GM21390 (cell line): ENCODE measurements at regions not wholly inside any gene's neighbourhood (a gene's known extent, or its start where the extent isn't known, plus 50 kb on each side); places are given as distances from the start of the nearest gene placed in this dataset.

ENCODE experiments used
- ATAC-seq: cut with Tn5 transposase; IDR thresholded peaks from one replicate; pipeline ENCODE4 v1.9.1; 2021; ENCODE audit not compliant: unreplicated experiment

DNA sequence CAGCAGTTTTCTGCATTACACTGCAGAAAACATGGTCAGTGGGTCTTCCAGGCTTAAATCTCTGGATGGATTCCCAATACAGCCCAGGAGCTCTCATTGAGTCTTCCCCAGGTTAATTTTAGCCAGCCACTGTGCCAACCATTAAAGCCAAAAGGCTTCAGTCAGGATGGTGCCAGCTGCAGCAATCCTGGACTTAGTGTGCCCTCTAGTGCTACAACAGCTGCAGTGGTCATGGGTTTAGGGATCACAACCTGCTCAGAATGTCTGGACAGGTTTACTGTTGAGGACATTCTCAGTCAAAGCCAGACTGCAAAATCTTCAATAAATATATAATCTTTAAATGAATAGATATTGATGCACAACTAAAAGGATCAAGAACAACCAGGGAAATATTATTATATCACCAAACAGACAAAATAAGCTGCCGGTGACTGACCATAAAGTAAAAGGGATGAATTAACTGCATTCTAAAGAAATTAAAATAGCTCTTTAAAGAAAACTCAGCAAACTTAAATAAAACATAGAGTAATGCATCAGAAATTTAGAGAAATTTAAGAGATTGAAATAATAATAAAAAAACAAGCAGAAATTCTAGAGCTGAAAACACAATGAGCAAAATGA is 639.9 kb downstream of the SPOCK3 start:
- peak; percentile 84 for ATAC-seq

DNA sequence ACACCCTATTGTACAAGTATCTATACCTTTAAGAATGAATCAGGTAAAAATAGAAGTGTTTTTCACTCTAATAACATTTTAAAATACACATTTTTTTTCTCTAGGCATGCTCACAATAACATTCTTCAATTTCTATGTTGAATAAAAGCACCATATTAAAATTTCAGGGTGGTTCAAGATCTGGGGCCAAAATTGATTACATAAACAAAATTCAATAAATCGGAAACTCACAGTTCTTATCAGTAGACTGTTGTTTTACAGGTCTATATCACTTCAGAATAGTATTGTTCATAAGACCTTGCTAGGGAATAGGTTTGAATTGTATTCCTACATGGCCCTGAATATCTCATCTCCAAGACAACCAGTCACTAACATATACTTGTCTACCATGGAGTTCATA is 634.0 kb downstream of the SPOCK3 start:
- ATAC-seq: no peak

GRCh38 chr4:166602068-166602467 is 632.2 kb downstream of the SPOCK3 start:
- ATAC-seq: no peak

GRCh38 chr4:166622425-166622977 is 611.8 kb downstream of the SPOCK3 start:
- no peak for ATAC-seq

DNA sequence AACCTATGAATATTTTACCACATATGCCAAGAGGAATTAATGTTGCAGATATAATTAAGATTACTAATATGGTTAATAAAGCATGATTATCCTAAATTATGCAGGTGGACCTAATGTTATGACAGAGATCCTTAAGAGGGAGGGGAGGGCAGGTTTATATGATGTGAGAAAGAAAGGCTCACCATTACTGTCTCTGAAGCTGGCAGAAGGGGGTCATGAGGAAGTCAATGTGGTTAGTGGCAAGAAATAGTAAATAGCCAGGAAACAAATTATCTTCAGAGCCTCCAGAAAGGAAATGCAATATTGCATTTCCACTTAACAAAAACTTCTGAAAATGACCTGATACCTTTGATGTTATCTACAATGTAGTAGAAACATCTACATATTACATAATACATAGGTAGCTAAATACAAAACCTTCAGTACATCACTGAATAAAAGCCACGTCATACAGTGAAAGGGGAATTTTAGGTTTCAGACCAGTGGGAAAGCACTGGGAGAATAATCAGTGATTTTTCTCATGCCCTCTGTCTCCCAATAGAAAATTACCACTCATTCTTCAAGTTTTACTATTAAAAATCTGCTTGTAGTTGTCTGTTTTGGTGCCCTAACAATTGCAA is 609.2 kb downstream of the SPOCK3 start:
- ATAC-seq: no peak

GRCh38 chr4:166628454-166628853 is 605.8 kb downstream of the SPOCK3 start:
- no peak for ATAC-seq

DNA sequence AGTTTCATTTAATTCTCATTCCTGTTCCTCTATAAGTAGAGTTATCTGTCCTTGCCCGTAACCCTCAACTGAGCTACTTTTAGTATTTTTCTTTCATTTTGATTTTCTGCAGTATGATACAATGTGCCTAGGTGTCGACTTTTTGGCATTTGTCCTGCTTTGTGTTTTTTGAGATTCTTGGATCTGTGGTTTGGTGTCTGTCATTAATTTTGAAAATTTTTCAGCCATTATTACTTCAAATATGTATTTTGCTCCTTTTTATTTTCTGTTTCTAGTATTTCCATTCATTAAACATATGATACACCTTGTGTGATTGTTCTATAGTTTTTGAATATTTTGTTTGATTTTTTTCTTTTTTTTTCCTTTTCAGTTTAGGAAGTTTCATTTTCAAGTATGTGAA is 598.9 kb downstream of the SPOCK3 start:
- no peak for ATAC-seq

- ATAC-seq: no peak
Measured at GRCh38 chr4:166637816-166638215, 596.5 kb downstream of the SPOCK3 start.

DNA sequence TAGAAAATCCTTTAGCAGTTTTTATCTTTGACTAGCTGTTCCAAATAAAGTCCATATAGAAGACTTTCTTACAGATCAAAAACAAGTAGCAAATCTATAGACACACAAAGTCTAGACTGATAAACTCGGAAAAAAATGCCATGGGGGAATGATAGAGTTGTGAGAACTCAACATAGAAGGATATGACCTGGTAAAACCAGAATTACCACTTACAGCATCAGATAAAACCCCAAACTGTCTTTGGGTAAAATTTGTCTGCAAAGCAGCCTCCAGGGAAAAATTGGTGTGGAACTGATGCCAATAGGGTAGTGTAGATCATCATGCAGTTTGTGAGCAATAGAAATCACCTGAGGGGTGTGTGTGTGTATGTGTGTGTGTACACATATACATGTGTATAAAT is 579.1 kb downstream of the SPOCK3 start:
- ATAC-seq: no peak

- ATAC-seq: no peak
Measured at GRCh38 chr4:166655705-166656104, 578.6 kb downstream of the SPOCK3 start.

GRCh38 chr4:166657261-166657660 is 577.0 kb downstream of the SPOCK3 start:
- ATAC-seq: no peak

DNA sequence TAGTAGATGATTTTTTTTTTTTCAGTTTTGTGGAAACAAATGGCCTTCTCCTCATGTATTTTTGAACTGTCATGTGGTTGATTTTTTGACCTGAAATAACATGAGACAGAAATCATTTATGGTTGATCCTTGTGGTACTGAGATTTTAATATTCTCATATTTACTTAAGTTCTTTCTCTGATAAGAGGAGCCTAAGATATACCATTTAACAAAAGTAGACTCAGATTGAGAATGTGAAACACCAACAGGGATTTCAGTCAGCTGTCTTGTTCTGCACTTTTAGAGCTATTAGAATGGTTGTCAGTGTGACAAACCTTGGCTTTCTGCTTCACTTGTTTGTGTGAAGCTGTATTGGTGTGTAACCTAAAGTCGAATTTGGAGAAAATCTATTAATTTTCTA is 575.7 kb downstream of the SPOCK3 start:
- ATAC-seq: peak; percentile 35

DNA sequence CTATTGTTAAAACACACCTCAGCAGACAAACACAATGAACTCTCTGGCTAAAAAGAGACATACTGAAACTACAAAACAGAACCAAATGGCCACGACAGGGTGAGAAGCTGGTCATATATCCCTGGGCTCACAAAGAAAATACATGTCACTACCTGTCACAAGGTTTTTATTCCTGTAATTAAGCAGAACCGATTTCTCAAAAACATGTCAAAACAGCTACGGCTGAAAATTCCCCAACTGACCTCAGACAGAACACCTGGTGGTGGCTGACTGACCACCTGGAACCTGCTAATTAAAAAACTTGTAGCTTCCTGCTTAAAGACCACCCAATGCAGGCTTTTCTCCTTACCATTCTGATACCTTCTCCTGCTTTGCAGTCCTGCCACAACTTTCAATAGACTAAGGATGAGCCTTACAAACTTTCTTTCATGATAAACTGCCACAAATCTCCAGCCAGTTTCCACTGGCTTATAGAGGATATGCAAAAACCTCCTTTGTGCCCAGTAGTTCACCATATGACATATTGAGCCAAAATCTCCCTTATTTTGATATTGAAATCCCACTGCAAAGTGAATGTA is 571.9 kb downstream of the SPOCK3 start:
- ATAC-seq: peak; percentile 91

DNA sequence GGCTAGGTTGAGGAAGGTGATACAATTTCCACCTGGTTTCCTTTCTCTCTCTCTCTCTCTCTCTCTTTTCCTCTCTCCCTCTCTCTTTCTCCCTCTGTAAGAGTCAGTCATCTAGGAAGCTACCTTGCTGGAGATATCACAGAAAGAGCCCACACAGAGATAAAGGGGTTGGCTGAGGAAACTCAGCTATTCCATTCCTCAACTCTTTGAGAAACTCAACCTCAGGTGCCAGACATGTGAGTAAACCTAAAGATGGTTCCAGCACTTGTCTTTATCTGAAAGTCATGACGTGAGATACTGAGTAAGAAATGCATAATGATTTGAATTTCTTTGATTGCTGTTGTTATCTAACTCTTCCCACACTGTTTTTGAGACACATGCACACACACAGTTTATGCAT is 564.0 kb downstream of the SPOCK3 start:
- ATAC-seq: no peak

GRCh38 chr4:166673911-166674310 is 560.4 kb downstream of the SPOCK3 start:
- no peak for ATAC-seq

GRCh38 chr4:166675411-166675810 is 558.9 kb downstream of the SPOCK3 start:
- ATAC-seq: no peak

GRCh38 chr4:166680796-166681195 is 553.5 kb downstream of the SPOCK3 start:
- ATAC-seq: no peak

DNA sequence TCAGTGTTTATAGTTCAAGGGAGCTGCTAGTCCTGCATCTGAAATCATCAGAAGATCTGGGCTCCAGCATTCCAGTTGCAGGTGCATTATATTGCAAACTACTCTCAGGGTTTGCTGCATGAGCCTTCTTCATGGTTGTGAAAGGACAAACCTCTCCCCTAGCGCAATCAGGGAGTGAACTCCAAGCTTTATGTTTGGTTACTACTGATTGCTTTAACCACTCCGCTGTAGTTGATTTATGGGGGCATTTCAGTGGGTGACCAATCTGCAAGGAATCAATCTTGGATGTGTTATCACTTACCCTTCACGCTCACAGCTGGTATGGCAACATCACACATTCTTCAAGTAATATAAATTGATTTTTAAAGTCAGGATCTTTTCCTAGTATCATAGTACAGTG is 552.1 kb downstream of the SPOCK3 start:
- no peak for ATAC-seq
